ENCODE measurements at regions not wholly inside any gene's neighbourhood (a gene's known extent, or its start where the extent isn't known, plus 50 kb on each side); places are given as distances from the start of the nearest gene placed in this dataset.
A peak's percentile ranks its signal among the peaks of the same experiment; 100 is the strongest.
"Not testable (repeated sequence)": the region's sequence is repeated elsewhere in the genome, so short reads cannot be mapped to it uniquely, and the experiment has no call there.

GRCh38 chr16:15307184-15307583 lies 70.9 kb downstream of the NPIPA5 start:
- not testable (repeated sequence) for DNase-seq; ATAC-seq (ENCODE audit: low FRiP score in 2 of 2)
- 79 to 90% methylated on average over 7 of the region's 8 CpGs for WGBS, 2 donors

GRCh38 chr16:15305889-15306288 lies 72.2 kb downstream of the NPIPA5 start:
- H3K4me3 ChIP-seq, DNase-seq, H3K27me3 ChIP-seq, H3K27ac ChIP-seq, H3K9me3 ChIP-seq, H3K36me3 ChIP-seq, H3K4me1 ChIP-seq: not testable (repeated sequence)
- 36 to 70% methylated on average over 2 of the region's 2 CpGs for WGBS, 2 donors
- ATAC-seq (ENCODE audit: low FRiP score in 2 of 2) = peak in 1 of 2 donors; percentile 60

More at GRCh38 chr16:15307184-15307583, 70.9 kb downstream of the NPIPA5 start:
- not testable (repeated sequence) for H3K4me1 ChIP-seq, H3K9me3 ChIP-seq, H3K4me3 ChIP-seq, H3K27ac ChIP-seq, H3K27me3 ChIP-seq, H3K36me3 ChIP-seq

GRCh38 chr16:15303667-15304324 lies 74.3 kb downstream of the NPIPA5 start:
- not testable (repeated sequence) for H3K4me1 ChIP-seq; H3K27me3 ChIP-seq; H3K36me3 ChIP-seq; DNase-seq; H3K9me3 ChIP-seq; H3K4me3 ChIP-seq; ATAC-seq (ENCODE audit: low FRiP score in 2 of 2); H3K27ac ChIP-seq
- 21 to 33% methylated on average over 5 of the region's 10 CpGs for WGBS, 2 donors

GRCh38 chr16:15297104-15297503 lies 81.0 kb downstream of the NPIPA5 start:
- not testable (repeated sequence) for H3K27ac ChIP-seq; ATAC-seq (ENCODE audit: low FRiP score in 2 of 2); DNase-seq; H3K4me3 ChIP-seq; H3K36me3 ChIP-seq; H3K9me3 ChIP-seq; H3K27me3 ChIP-seq; H3K4me1 ChIP-seq
- no CpG with 5 or more reads among the region's 4 CpGs for WGBS, 2 donors

- H3K4me3 ChIP-seq = not testable (repeated sequence)
These were observed 103.3 kb downstream of the NPIPA5 start for GRCh38 chr16:15274796-15275195.

GRCh38 chr16:15273964-15274363 lies 104.1 kb downstream of the NPIPA5 start:
- DNase-seq; ATAC-seq (ENCODE audit: low FRiP score in 2 of 2); H3K36me3 ChIP-seq; H3K27me3 ChIP-seq; H3K27ac ChIP-seq; H3K4me3 ChIP-seq; H3K9me3 ChIP-seq; H3K4me1 ChIP-seq: not testable (repeated sequence)
- no CpG with 5 or more reads among the region's 1 CpG for WGBS, 2 donors

More at GRCh38 chr16:15274796-15275195, 103.3 kb downstream of the NPIPA5 start:
- WGBS, 2 donors = 68 to 73% methylated on average over 5 to 6 of the region's 8 CpGs
- H3K27ac ChIP-seq; H3K27me3 ChIP-seq; ATAC-seq (ENCODE audit: low FRiP score in 2 of 2); DNase-seq; H3K36me3 ChIP-seq; H3K9me3 ChIP-seq; H3K4me1 ChIP-seq: not testable (repeated sequence)

GRCh38 chr16:15266941-15267340 lies 111.2 kb downstream of the NPIPA5 start:
- H3K9me3 ChIP-seq; H3K36me3 ChIP-seq; ATAC-seq (ENCODE audit: low FRiP score in 2 of 2); H3K4me3 ChIP-seq; H3K27ac ChIP-seq; H3K27me3 ChIP-seq; H3K4me1 ChIP-seq; DNase-seq: not testable (repeated sequence)
- WGBS, 2 donors = 80 to 97% methylated on average over 4 to 6 of the region's 6 CpGs

GRCh38 chr16:15262212-15262611 lies 115.9 kb downstream of the NPIPA5 start:
- not testable (repeated sequence) for H3K36me3 ChIP-seq, H3K27ac ChIP-seq, DNase-seq, H3K27me3 ChIP-seq, H3K9me3 ChIP-seq, H3K4me3 ChIP-seq, H3K4me1 ChIP-seq
- WGBS, 2 donors = 62% methylated on average over 10 of the region's 11 CpGs; no CpG with 5 or more reads in 1 of the 2 donors
- peak in 1 of 2 donors; percentile 41 for ATAC-seq (ENCODE audit: low FRiP score in 2 of 2)

- H3K4me3 ChIP-seq; H3K27me3 ChIP-seq; ATAC-seq (ENCODE audit: low FRiP score in 2 of 2); DNase-seq; H3K4me1 ChIP-seq; H3K27ac ChIP-seq; H3K36me3 ChIP-seq; H3K9me3 ChIP-seq: not testable (repeated sequence)
- no CpG with 5 or more reads among the region's 2 CpGs for WGBS, 2 donors
These were observed 130.1 kb downstream of the NPIPA5 start for GRCh38 chr16:15247971-15248370.

- not testable (repeated sequence) for H3K4me1 ChIP-seq, H3K27ac ChIP-seq, H3K9me3 ChIP-seq, H3K27me3 ChIP-seq, H3K4me3 ChIP-seq, DNase-seq, H3K36me3 ChIP-seq
- 83 to 100% methylated on average over 1 to 2 of the region's 3 CpGs for WGBS, 2 donors
- ATAC-seq (ENCODE audit: low FRiP score in 2 of 2) = peak in 1 of 2 donors; percentile 58
These were observed 141.3 kb downstream of the NPIPA5 start for GRCh38 chr16:15236674-15237323.

- DNase-seq; H3K27me3 ChIP-seq; H3K9me3 ChIP-seq; H3K36me3 ChIP-seq; ATAC-seq (ENCODE audit: low FRiP score in 2 of 2); H3K4me3 ChIP-seq; H3K27ac ChIP-seq; H3K4me1 ChIP-seq: not testable (repeated sequence)
- 64 to 85% methylated on average over 2 to 3 of the region's 5 CpGs for WGBS, 2 donors
These were observed 141.1 kb upstream of the RRN3 start for GRCh38 chr16:15235140-15235539.

- DNase-seq, H3K9me3 ChIP-seq, H3K4me3 ChIP-seq, H3K27ac ChIP-seq, H3K4me1 ChIP-seq, H3K36me3 ChIP-seq, H3K27me3 ChIP-seq: not testable (repeated sequence)
- peak in 1 of 2 donors; percentile 81 for ATAC-seq (ENCODE audit: low FRiP score in 2 of 2)
- no CpG with 5 or more reads among the region's 9 CpGs for WGBS, 2 donors
These were observed 140.6 kb upstream of the RRN3 start for GRCh38 chr16:15234702-15235101.

GRCh38 chr16:15230432-15230831 lies 136.4 kb upstream of the RRN3 start:
- H3K4me1 ChIP-seq; H3K27ac ChIP-seq; H3K27me3 ChIP-seq; H3K36me3 ChIP-seq; H3K9me3 ChIP-seq; DNase-seq; ATAC-seq (ENCODE audit: low FRiP score in 2 of 2); H3K4me3 ChIP-seq: not testable (repeated sequence)
- 33% methylated on average over 1 of the region's 5 CpGs; no CpG with 5 or more reads in 1 of the 2 donors for WGBS, 2 donors

All from upper lobe of left lung (tissue), 6 donors.